ENCODE measurements at regions not wholly inside any gene's neighbourhood (a gene's known extent, or its start where the extent isn't known, plus 50 kb on each side); places are given as distances from the start of the nearest gene placed in this dataset.

DNA sequence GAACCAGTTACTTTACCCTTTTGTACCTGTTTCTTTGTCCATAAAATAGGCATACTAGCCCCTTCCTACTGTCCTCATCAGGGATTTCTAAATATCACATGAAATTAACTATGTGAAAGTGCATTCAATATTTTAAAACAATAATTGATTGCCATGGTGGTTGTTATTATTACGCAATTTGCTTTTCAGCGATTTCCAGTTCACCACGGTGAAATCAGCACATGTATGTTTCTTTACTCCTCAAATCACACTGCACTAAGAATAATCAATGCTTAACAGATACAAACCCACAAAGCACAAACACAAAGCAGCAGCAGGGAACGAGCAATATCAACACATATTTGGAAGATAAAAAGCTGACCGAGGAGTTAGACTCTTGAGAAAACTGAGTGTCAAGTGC lies 371.3 kb upstream of the NOCT start:
- Histone ChIP-seq H3K79me2 (ENCODE audit: control insufficient read depth, insufficient read depth, low read length) (no peaks in the 10 kb centered on the region), H2AFZ (ENCODE audit: low read depth, low read length) (no peak overlapping the region), H3K4me3 (replicated peaks in 1 of 3; ENCODE audit: insufficient read depth in 1 of 3, low read depth in 1 of 3, low read length in 3 of 3) (no peak overlapping the region), H3K4me1 (ENCODE audit: control insufficient read depth, extremely low read depth, insufficient read depth, low read length) (no peaks in the 10 kb centered on the region), H3K27me3 (ENCODE audit: control insufficient read depth in 2 of 2, insufficient read depth in 2 of 2, low read length in 2 of 2) (no peaks in the 10 kb centered on the region), H3K9me1 (replicated peaks; ENCODE audit: control insufficient read depth, extremely low read depth, insufficient read depth, low read length) (no peaks in the 10 kb centered on the region), H4K20me1 (replicated peaks; ENCODE audit: control insufficient read depth, extremely low read depth, insufficient read depth, low read length) (no peaks in the 10 kb centered on the region), H3K9me3 (replicated peaks; ENCODE audit: control insufficient read depth, insufficient read depth, low read length) (no peaks in the 10 kb centered on the region), H3K27ac (ENCODE audit: insufficient read depth, low read depth, low read length) (no peak overlapping the region), H3K4me2 (ENCODE audit: insufficient read depth, low read length) (no peak overlapping the region), H3K36me3 (ENCODE audit: control insufficient read depth in 2 of 2, extremely low read depth in 1 of 2, insufficient read depth in 2 of 2, low read length in 2 of 2) (no peaks in the 10 kb centered on the region), H3K9ac (replicated peaks; ENCODE audit: extremely low read depth, insufficient read depth, low read length) (no peak overlapping the region)
- FAIRE-seq (no peak), DNase-seq (ENCODE audit: low read depth, low spot score) (no peak)
- ChIA-PET POLR2A (no interaction called here), CTCF (no interaction called here)
- TF ChIP-seq FOS (IDR thresholded peaks at IDR 0.05; ENCODE audit: borderline replicate concordance, insufficient read depth, low read length) (no peak), GATA2 (IDR thresholded peaks at IDR 0.05; ENCODE audit: insufficient read depth, insufficient read length, low read depth, low read length) (no peak), MYC (IDR thresholded peaks at IDR 0.05; ENCODE audit: low read depth, low read length) (no peak)
- TF ChIP-seq, protein P1, sequence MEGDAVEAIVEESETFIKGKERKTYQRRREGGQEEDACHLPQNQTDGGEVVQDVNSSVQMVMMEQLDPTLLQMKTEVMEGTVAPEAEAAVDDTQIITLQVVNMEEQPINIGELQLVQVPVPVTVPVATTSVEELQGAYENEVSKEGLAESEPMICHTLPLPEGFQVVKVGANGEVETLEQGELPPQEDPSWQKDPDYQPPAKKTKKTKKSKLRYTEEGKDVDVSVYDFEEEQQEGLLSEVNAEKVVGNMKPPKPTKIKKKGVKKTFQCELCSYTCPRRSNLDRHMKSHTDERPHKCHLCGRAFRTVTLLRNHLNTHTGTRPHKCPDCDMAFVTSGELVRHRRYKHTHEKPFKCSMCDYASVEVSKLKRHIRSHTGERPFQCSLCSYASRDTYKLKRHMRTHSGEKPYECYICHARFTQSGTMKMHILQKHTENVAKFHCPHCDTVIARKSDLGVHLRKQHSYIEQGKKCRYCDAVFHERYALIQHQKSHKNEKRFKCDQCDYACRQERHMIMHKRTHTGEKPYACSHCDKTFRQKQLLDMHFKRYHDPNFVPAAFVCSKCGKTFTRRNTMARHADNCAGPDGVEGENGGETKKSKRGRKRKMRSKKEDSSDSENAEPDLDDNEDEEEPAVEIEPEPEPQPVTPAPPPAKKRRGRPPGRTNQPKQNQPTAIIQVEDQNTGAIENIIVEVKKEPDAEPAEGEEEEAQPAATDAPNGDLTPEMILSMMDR (IDR thresholded peaks at IDR 0.05; ENCODE audit: extremely low read depth in 1 of 2, insufficient read depth in 1 of 2, low read depth in 1 of 2, low read length in 2 of 2), result no peak
- dilution Hi-C loops (cut with MboI; ENCODE audit: extremely low pct_ligation_motif_present, low sequenced_read_pairs) (no loop called here), intact Hi-C loops (cut with micrococcal nuclease) (no loop called here)
- BruUV-seq (replicated peaks), result no TSS peak

DNA sequence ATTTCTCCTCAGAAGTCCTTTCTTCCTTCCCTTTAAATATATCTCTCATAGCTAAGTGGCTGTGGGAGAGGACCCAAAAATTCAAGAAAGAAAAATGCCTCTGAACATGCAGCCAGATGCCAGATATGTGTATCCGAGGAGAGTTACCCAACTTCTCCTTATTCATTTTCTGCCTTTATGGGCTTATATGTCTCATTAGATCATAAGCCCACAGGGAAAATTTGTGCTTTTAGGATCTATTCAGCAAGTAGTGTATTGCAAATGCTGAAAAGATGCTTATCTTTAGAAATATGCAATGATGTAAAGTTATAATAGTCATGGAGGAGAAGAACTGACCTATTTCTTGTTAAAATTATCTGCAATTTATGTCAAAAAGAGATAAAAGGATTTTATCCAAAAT lies 371.8 kb upstream of the NOCT start:
- Histone ChIP-seq H3K9ac (replicated peaks; ENCODE audit: extremely low read depth, insufficient read depth, low read length) (no peak overlapping the region), H3K27me3 (ENCODE audit: control insufficient read depth in 2 of 2, insufficient read depth in 2 of 2, low read length in 2 of 2) (no peaks in the 10 kb centered on the region), H3K9me3 (replicated peaks; ENCODE audit: control insufficient read depth, insufficient read depth, low read length) (no peaks in the 10 kb centered on the region), H3K27ac (ENCODE audit: insufficient read depth, low read depth, low read length) (no peak overlapping the region), H2AFZ (ENCODE audit: low read depth, low read length) (no peak overlapping the region), H3K4me3 (replicated peaks in 1 of 3; ENCODE audit: insufficient read depth in 1 of 3, low read depth in 1 of 3, low read length in 3 of 3) (no peak overlapping the region), H4K20me1 (replicated peaks; ENCODE audit: control insufficient read depth, extremely low read depth, insufficient read depth, low read length) (no peaks in the 10 kb centered on the region), H3K79me2 (ENCODE audit: control insufficient read depth, insufficient read depth, low read length) (no peaks in the 10 kb centered on the region), H3K9me1 (replicated peaks; ENCODE audit: control insufficient read depth, extremely low read depth, insufficient read depth, low read length) (no peaks in the 10 kb centered on the region), H3K4me2 (ENCODE audit: insufficient read depth, low read length) (no peak overlapping the region), H3K36me3 (ENCODE audit: control insufficient read depth in 2 of 2, extremely low read depth in 1 of 2, insufficient read depth in 2 of 2, low read length in 2 of 2) (no peaks in the 10 kb centered on the region), H3K4me1 (ENCODE audit: control insufficient read depth, extremely low read depth, insufficient read depth, low read length) (no peaks in the 10 kb centered on the region)
- BruUV-seq (replicated peaks), result no TSS peak
- dilution Hi-C loops (cut with MboI; ENCODE audit: extremely low pct_ligation_motif_present, low sequenced_read_pairs) (no loop called here), intact Hi-C loops (cut with micrococcal nuclease) (no loop called here)
- ChIA-PET CTCF (interaction anchor here (1.3 kb wide), 1 partner anchor 11 kb away, joined by 3 read pairs; no protein-coding TSS in a partner anchor), POLR2A (no interaction called here)
- no peak for FAIRE-seq
- no peak for DNase-seq (ENCODE audit: low read depth, low spot score)
- TF ChIP-seq POLR2A (IDR thresholded peaks at IDR 0.05; ENCODE audit: low read depth, low read length) (no peak), EZH2 (IDR thresholded peaks at IDR 0.05; ENCODE audit: borderline replicate concordance, low read depth, low read length, severe bottlenecking) (no peak), MYC (IDR thresholded peaks at IDR 0.05; ENCODE audit: low read depth, low read length) (no peak), JUN (IDR thresholded peaks at IDR 0.05; ENCODE audit: borderline replicate concordance, insufficient read depth, insufficient read length, low read depth) (no peak), GATA2 (IDR thresholded peaks at IDR 0.05; ENCODE audit: insufficient read depth, insufficient read length, low read depth, low read length) (no peak), POLR2AphosphoS5 (IDR thresholded peaks at IDR 0.05; ENCODE audit: insufficient read depth, low read depth, low read length) (no peak), FOS (IDR thresholded peaks at IDR 0.05; ENCODE audit: borderline replicate concordance, insufficient read depth, low read length) (no peak)
- TF ChIP-seq, protein P1 (IDR thresholded peaks at IDR 0.05; ENCODE audit: extremely low read depth in 1 of 2, insufficient read depth in 1 of 2, low read depth in 1 of 2, low read length in 2 of 2), result no peak
- TF ChIP-seq, protein P2, sequence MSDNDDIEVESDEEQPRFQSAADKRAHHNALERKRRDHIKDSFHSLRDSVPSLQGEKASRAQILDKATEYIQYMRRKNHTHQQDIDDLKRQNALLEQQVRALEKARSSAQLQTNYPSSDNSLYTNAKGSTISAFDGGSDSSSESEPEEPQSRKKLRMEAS (IDR thresholded peaks at IDR 0.05; ENCODE audit: insufficient read depth, insufficient read length), result no peak
